Neural crest cell (in vitro differentiated cells): ENCODE measurements at regions not wholly inside any gene's neighbourhood (a gene's known extent, or its start where the extent isn't known, plus 50 kb on each side); places are given as distances from the start of the nearest gene placed in this dataset.

ENCODE experiments used
- DNase-seq: peaks from one replicate; pipeline ENCODE4 v3.0.0; 2021; ENCODE audit warnings: low read depth, mixed read lengths, low spot score
- H3K27ac Mint-ChIP-seq: one replicate; pipeline ENCODE4 v1.8.0; 2021; ENCODE audit warnings: mild to moderate bottlenecking, mixed read lengths; ENCODE audit not compliant: unreplicated experiment
- H3K27me3 Mint-ChIP-seq: 2 replicates; pipeline ENCODE4 v1.8.0; 2021; ENCODE audit warnings: low read depth, mild to moderate bottlenecking, mixed read lengths
- H3K36me3 Mint-ChIP-seq: 2 replicates; pipeline ENCODE4 v1.8.0; 2021; ENCODE audit warnings: low read depth, mild to moderate bottlenecking, mixed read lengths
- H3K4me1 Mint-ChIP-seq: 2 replicates; pipeline ENCODE4 v1.8.0; 2021; ENCODE audit warnings: mixed read lengths
- H3K4me3 Mint-ChIP-seq: one replicate; pipeline ENCODE4 v1.8.0; 2021; ENCODE audit warnings: mild to moderate bottlenecking, mixed read lengths
- H3K9me3 Mint-ChIP-seq: 2 replicates; pipeline ENCODE4 v1.8.0; 2021; ENCODE audit warnings: mixed read lengths
- CTCF ChIP-seq: fragments of 200-600 bp; sonication (generic); conservative IDR thresholded peaks from 2 replicates; pipeline ENCODE4 v1.5.0; 2021; ENCODE audit warnings: antibody characterized with exemption, mild to moderate bottlenecking

GRCh38 chr20:40080041-40080652 is 608.9 kb downstream of the MAFB start:
- Mint-ChIP-seq H3K27ac (no peak overlapping the region), H3K36me3 (no peaks in the 10 kb centered on the region), H3K4me3 (no peak overlapping the region), H3K4me1 (no peaks in the 10 kb centered on the region), H3K9me3 (peaks cover 3% of the 10 kb centered on the region), H3K27me3 (no peaks in the 10 kb centered on the region)
- TF ChIP-seq CTCF, result no peak
- DNase-seq, result no peak

- TF ChIP-seq CTCF, result no peak
- Mint-ChIP-seq H3K27me3 (no peaks in the 10 kb centered on the region), H3K4me3 (no peak overlapping the region), H3K4me1 (no peaks in the 10 kb centered on the region), H3K9me3 (peaks cover 16% of the 10 kb centered on the region), H3K27ac (no peak overlapping the region), H3K36me3 (no peaks in the 10 kb centered on the region)
- DNase-seq, result no peak
Observed at GRCh38 chr20:40073535-40074111, 615.4 kb downstream of the MAFB start.

- H3K36me3 Mint-ChIP-seq, result no peaks in the 10 kb centered on the region
- no peak overlapping the region for H3K4me3 Mint-ChIP-seq
- H3K4me1 Mint-ChIP-seq, result no peaks in the 10 kb centered on the region
- H3K27me3 Mint-ChIP-seq, result no peaks in the 10 kb centered on the region
- TF ChIP-seq CTCF, result no peak
- no peak for DNase-seq
- H3K9me3 Mint-ChIP-seq, result peaks cover 16% of the 10 kb centered on the region
- no peak overlapping the region for H3K27ac Mint-ChIP-seq
Observed at GRCh38 chr20:40072907-40073306, 616.1 kb downstream of the MAFB start.

- H3K27ac Mint-ChIP-seq, result no peak overlapping the region
Observed at GRCh38 chr20:40056171-40056570, 632.9 kb downstream of the MAFB start.

GRCh38 chr20:40055711-40056110 is 633.3 kb downstream of the MAFB start:
- Mint-ChIP-seq H3K4me3 (no peak overlapping the region), H3K27me3 (peaks cover 3% of the 10 kb centered on the region), H3K9me3 (peaks cover 8% of the 10 kb centered on the region), H3K36me3 (peaks cover 5% of the 10 kb centered on the region), H3K27ac (no peak overlapping the region), H3K4me1 (no peaks in the 10 kb centered on the region)
- no peak for TF ChIP-seq CTCF
- DNase-seq, result no peak

More at GRCh38 chr20:40056171-40056570, 632.9 kb downstream of the MAFB start:
- TF ChIP-seq CTCF, result no peak
- DNase-seq, result no peak
- no peak overlapping the region for H3K4me3 Mint-ChIP-seq
- H3K36me3 Mint-ChIP-seq, result peaks cover 5% of the 10 kb centered on the region
- H3K27me3 Mint-ChIP-seq, result peaks cover 3% of the 10 kb centered on the region
- H3K4me1 Mint-ChIP-seq, result no peaks in the 10 kb centered on the region
- H3K9me3 Mint-ChIP-seq, result peaks cover 8% of the 10 kb centered on the region
